Neuronal stem cell (in vitro differentiated cells): ENCODE measurements at regions not wholly inside any gene's neighbourhood (a gene's known extent, or its start where the extent isn't known, plus 50 kb on each side); places are given as distances from the start of the nearest gene placed in this dataset.

Experiments
- DNase-seq: peaks from one replicate; pipeline ENCODE4 v3.0.0-alpha.2; 2013; ENCODE audit warnings: low spot score
- H2AFZ ChIP-seq: one replicate; pipeline ENCODE4 v1.6.1; 2013; ENCODE audit warnings: mild to moderate bottlenecking, low read length, inconsistent platforms
- H2AK5ac ChIP-seq: 2 replicates; pipeline ENCODE4 v1.6.1; 2013; ENCODE audit warnings: low read depth, mild to moderate bottlenecking, inconsistent platforms, low read length, moderate library complexity, mixed read lengths
- H2BK120ac ChIP-seq: 2 replicates; pipeline ENCODE4 v1.6.1; 2013; ENCODE audit warnings: low read depth, mild to moderate bottlenecking, inconsistent platforms, low read length, moderate library complexity, mixed read lengths
- H2BK12ac ChIP-seq: one replicate; pipeline ENCODE4 v1.6.1; 2013; ENCODE audit warnings: low read length, inconsistent platforms
- H2BK15ac ChIP-seq: 2 replicates; pipeline ENCODE4 v1.6.1; 2013; ENCODE audit warnings: mild to moderate bottlenecking, low read length, inconsistent platforms, mixed read lengths
- H2BK5ac ChIP-seq: one replicate; pipeline ENCODE4 v1.6.1; 2013; ENCODE audit warnings: inconsistent platforms, mild to moderate bottlenecking, low read length, moderate library complexity
- H3K14ac ChIP-seq: one replicate; pipeline ENCODE4 v1.6.1; 2013; ENCODE audit warnings: low read length, inconsistent platforms
- H3K18ac ChIP-seq: 2 replicates; pipeline ENCODE4 v1.6.1; 2013; ENCODE audit warnings: low read length, inconsistent platforms
- H3K23ac ChIP-seq: 2 replicates; pipeline ENCODE4 v1.6.1; 2013; ENCODE audit warnings: low read depth, mild to moderate bottlenecking, mixed read lengths, low read length, inconsistent platforms; ENCODE audit not compliant: poor library complexity
- H3K27ac ChIP-seq: replicated peaks from 3 replicates; pipeline ENCODE4 v1.5.1; 2013; ENCODE audit warnings: low read length, inconsistent platforms
- H3K27me3 ChIP-seq, 3 experiments: 2 replicates each; pipeline ENCODE4 v1.6.1; 2013; ENCODE audit warnings: low read length in 3 of 3, mild to moderate bottlenecking in 2 of 3, inconsistent platforms in 1 of 3, low read depth in 1 of 3, mixed read lengths in 1 of 3, moderate library complexity in 1 of 3; ENCODE audit not compliant: control insufficient read depth in 3 of 3, insufficient read depth in 3 of 3
- H3K36me3 ChIP-seq, 2 donors: replicated peaks in 1 of 2; 2 replicates each; pipeline ENCODE4 v1.6.1; 2013; ENCODE audit warnings: low read length in 2 of 2; ENCODE audit not compliant: control insufficient read depth in 2 of 2, insufficient read depth in 2 of 2
- H3K4ac ChIP-seq: 2 replicates; pipeline ENCODE4 v1.6.1; 2013; ENCODE audit warnings: inconsistent platforms, mild to moderate bottlenecking, low read length, moderate library complexity
- H3K4me1 ChIP-seq, 2 donors: 1 replicate in 1 of 2; 2 replicates in 1 of 2; pipeline ENCODE4 v1.6.1; 2013; ENCODE audit warnings: low read length in 2 of 2, low read depth in 1 of 2; ENCODE audit not compliant: control insufficient read depth in 2 of 2, insufficient read depth in 1 of 2
- H3K4me2 ChIP-seq: one replicate; pipeline ENCODE4 v1.6.1; 2013; ENCODE audit warnings: mild to moderate bottlenecking, low read length, inconsistent platforms; ENCODE audit not compliant: insufficient read depth, poor library complexity, severe bottlenecking
- H3K4me3 ChIP-seq, 2 donors: 2 replicates each; pipeline ENCODE4 v1.5.1; 2013; ENCODE audit warnings: low read length in 2 of 2, mild to moderate bottlenecking in 2 of 2, inconsistent platforms in 1 of 2, moderate library complexity in 1 of 2
- H3K79me1 ChIP-seq: one replicate; pipeline ENCODE4 v1.6.1; 2013; ENCODE audit warnings: low read depth, mild to moderate bottlenecking, inconsistent platforms, low read length, moderate library complexity
- H3K9ac ChIP-seq: one replicate; pipeline ENCODE4 v1.6.1; 2013; ENCODE audit warnings: mild to moderate bottlenecking, low read depth, low read length, inconsistent platforms; ENCODE audit not compliant: poor library complexity
- H3K9me3 ChIP-seq, 2 donors: replicated peaks in 1 of 2; 2 replicates each; pipeline versions ENCODE3 to v1.6.1; 2013; ENCODE audit warnings: low read length in 2 of 2, mild to moderate bottlenecking in 2 of 2, inconsistent platforms in 1 of 2, low read depth in 1 of 2, mixed read lengths in 1 of 2, moderate library complexity in 1 of 2; ENCODE audit not compliant: control insufficient read depth in 2 of 2, insufficient read depth in 1 of 2
- H4K8ac ChIP-seq: one replicate; pipeline ENCODE4 v1.6.1; 2013; ENCODE audit warnings: low read depth, mild to moderate bottlenecking, inconsistent platforms, low read length, moderate library complexity
- H4K91ac ChIP-seq: one replicate; pipeline ENCODE4 v1.6.1; 2013; ENCODE audit warnings: low read length, low read depth, mild to moderate bottlenecking, inconsistent platforms; ENCODE audit not compliant: poor library complexity
- WGBS, 2 donors: extraction: QIAGEN DNeasy Blood & Tissue Kit; methylation state at CpG; one replicate each; pipeline ENCODE4 v1.1.7; 2013; ENCODE audit warnings: missing lambda C conversion rate in 2 of 2, mixed read lengths in 1 of 2; ENCODE audit not compliant: insufficient read length in 2 of 2, insufficient replicate concordance in 1 of 2; ENCODE audit errors: extremely low coverage in 2 of 2; 5-methylcytosine and 5-hydroxymethylcytosine counted together

DNA sequence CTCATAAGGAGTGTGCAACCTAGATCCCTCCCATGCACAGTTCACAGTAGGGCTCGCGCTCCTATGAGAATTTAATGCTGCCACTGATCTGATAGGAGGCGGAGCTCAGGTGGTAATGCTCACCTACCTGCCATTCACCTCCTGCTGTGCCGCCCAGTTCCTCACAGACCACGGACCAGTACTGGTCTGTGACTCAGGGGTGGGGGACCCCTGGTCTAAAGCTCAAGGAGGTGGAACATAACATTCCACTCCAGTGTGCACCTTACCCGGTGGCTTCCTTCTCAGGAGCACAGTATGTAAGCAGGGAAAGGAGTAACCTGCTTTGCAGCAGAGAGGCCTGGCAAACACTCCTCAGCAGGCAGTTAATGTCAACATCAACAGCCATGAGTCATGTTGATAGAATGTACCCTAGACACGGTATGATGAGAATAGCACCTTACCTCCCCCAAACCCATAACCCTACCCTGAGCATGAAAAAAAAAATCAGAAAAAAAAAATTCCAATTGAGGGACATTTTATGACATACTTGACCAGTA, 273.5 kb downstream of the FGFR2 start:
- Histone ChIP-seq H3K4me1 (no peaks in the 10 kb centered on the region), H3K27me3 (peaks cover 0 to 3% (median 0%) of the 10 kb centered on the region in 3 experiments), H3K9ac (no peak overlapping the region), H2BK15ac (no peak overlapping the region), H3K23ac (no peak overlapping the region), H3K9me3 (peaks cover 0 to 3% of the 10 kb centered on the region in 2 donors), H3K14ac (no peak overlapping the region), H2BK12ac (no peak overlapping the region), H2BK5ac (no peak overlapping the region), H3K4ac (no peak overlapping the region), H3K4me2 (no peak overlapping the region), H3K36me3 (no peaks in the 10 kb centered on the region), H2AK5ac (no peak overlapping the region), H2AFZ (no peak overlapping the region), H4K8ac (no peak overlapping the region), H3K79me1 (peaks cover 2% of the 10 kb centered on the region), H3K27ac (no peak overlapping the region), H3K4me3 (no peak overlapping the region), H3K18ac (no peak overlapping the region), H2BK120ac (no peak overlapping the region), H4K91ac (no peak overlapping the region)
- DNase-seq: no peak
- no CpG with 5 or more reads among the region's 7 CpGs for WGBS, 2 donors

DNA sequence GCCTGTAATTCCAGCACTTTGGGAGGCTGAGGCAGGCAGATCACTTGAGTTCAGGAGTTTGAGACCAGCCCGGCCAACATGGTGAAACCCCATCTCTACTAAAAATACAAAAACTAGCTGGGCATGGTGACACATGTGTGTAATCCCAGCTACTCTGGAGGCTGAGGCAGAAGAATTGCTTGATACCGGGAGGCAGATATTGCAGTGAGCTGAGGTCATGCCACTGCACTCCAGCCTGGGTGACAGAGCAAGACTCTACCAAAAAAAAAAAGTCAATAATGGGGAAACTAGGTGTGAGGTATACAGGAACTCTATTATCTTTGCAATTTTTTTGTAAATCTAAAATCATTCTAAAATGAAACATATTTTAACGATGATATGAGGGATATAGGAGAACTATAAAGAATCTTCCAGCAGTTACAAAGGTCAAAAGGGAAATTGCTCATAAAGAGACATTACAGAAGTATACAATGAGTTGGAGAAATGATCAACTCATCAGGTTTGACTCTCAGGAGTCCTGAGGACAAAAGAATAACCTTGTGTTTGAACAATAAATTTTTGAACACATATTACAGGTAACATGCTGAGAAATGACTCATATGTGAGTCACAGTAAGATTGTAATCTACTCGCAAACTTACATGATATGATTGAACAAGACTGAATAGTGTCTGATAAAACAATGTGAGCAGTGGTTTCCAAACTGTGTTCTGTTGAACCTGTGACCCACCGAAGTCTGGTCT, 272.6 kb downstream of the FGFR2 start:
- Histone ChIP-seq H4K91ac (no peak overlapping the region), H3K4me2 (no peak overlapping the region), H2BK15ac (no peak overlapping the region), H3K4me3 (no peak overlapping the region), H3K36me3 (no peaks in the 10 kb centered on the region), H3K27me3 (peaks cover 0 to 3% (median 0%) of the 10 kb centered on the region in 3 experiments), H2AFZ (no peak overlapping the region), H3K23ac (no peak overlapping the region), H3K4me1 (no peaks in the 10 kb centered on the region), H2BK120ac (no peak overlapping the region), H3K14ac (no peak overlapping the region), H3K9ac (no peak overlapping the region), H2AK5ac (no peak overlapping the region), H3K79me1 (peaks cover 2% of the 10 kb centered on the region), H4K8ac (no peak overlapping the region), H3K4ac (no peak overlapping the region), H2BK12ac (no peak overlapping the region), H3K27ac (no peak overlapping the region), H3K9me3 (peaks cover 0 to 3% of the 10 kb centered on the region in 2 donors), H2BK5ac (no peak overlapping the region), H3K18ac (no peak overlapping the region)
- WGBS, 2 donors: no CpG with 5 or more reads among the region's 5 CpGs
- DNase-seq: no peak

DNA sequence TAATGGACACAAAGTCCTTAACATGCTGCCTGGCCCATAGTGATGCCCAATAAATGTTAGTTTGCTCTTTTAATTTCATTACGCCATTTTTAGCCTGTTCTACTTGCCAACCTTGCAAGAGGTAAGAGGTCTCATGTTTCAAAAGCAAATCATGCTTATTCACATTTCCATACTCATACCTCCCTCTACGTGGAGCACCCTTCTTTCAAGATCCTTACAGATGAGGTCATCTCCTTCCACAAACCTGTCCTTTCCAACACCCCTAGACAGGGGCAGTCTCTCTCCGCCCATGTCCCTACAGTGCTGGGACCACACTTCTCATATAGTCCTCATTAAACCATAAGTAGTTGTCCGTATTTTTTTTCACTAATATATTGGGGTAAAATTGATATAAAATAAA, 271.3 kb downstream of the FGFR2 start:
- Histone ChIP-seq H3K4ac (no peak overlapping the region), H3K14ac (no peak overlapping the region), H2BK15ac (no peak overlapping the region), H3K27me3 (peaks cover 0 to 5% (median 0%) of the 10 kb centered on the region in 3 experiments), H4K8ac (no peak overlapping the region), H4K91ac (no peak overlapping the region), H3K18ac (no peak overlapping the region), H2AK5ac (no peak overlapping the region), H3K27ac (no peak overlapping the region), H3K9me3 (peaks cover 0 to 3% of the 10 kb centered on the region in 2 donors), H2BK120ac (no peak overlapping the region), H2BK5ac (no peak overlapping the region), H3K23ac (no peak overlapping the region), H3K4me3 (no peak overlapping the region), H3K36me3 (no peaks in the 10 kb centered on the region), H2AFZ (no peak overlapping the region), H3K79me1 (peaks cover 2% of the 10 kb centered on the region), H3K4me2 (no peak overlapping the region), H2BK12ac (no peak overlapping the region), H3K9ac (no peak overlapping the region), H3K4me1 (no peaks in the 10 kb centered on the region)
- no peak for DNase-seq
- no CpG with 5 or more reads among the region's 4 CpGs for WGBS, 2 donors

DNA sequence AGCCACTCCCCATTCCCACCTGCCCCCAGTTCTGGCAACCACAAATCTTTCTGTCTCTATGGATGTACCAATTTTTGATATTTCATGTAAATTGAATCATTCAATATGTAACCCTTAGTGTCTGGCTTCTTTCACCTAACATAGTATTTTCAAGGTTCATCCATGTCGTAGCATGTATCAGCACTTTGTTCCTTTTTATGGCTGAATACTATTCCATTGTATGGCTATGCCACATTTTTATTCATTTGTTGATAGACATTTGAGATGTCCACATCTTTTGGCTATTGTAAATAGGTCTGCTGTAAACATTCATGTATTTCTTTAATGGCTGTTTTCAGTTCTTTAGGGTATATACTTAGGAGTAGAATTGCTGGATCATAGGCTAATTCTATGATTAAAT, 270.5 kb downstream of the FGFR2 start:
- Histone ChIP-seq H3K36me3 (no peaks in the 10 kb centered on the region), H3K23ac (no peak overlapping the region), H3K27ac (no peak overlapping the region), H2BK5ac (no peak overlapping the region), H4K8ac (no peak overlapping the region), H2BK15ac (no peak overlapping the region), H3K18ac (no peak overlapping the region), H3K9me3 (peaks cover 0 to 3% of the 10 kb centered on the region in 2 donors), H2AFZ (no peak overlapping the region), H3K4me1 (no peaks in the 10 kb centered on the region), H3K14ac (no peak overlapping the region), H3K79me1 (peaks cover 2% of the 10 kb centered on the region), H2AK5ac (no peak overlapping the region), H3K4me2 (no peak overlapping the region), H2BK120ac (no peak overlapping the region), H2BK12ac (no peak overlapping the region), H3K4me3 (no peak overlapping the region), H3K9ac (no peak overlapping the region), H3K27me3 (peaks cover 0 to 8% (median 0%) of the 10 kb centered on the region in 3 experiments), H3K4ac (no peak overlapping the region), H4K91ac (no peak overlapping the region)
- DNase-seq: no peak
- WGBS, 2 donors: no CpG with 5 or more reads among the region's 1 CpG
